Midbrain (tissue), 1 donor: ENCODE measurements at regions not wholly inside any gene's neighbourhood (a gene's known extent, or its start where the extent isn't known, plus 50 kb on each side); places are given as distances from the start of the nearest gene placed in this dataset.
"Not testable (repeated sequence)": the region's sequence is repeated elsewhere in the genome, so short reads cannot be mapped to it uniquely, and the experiment has no call there.

Source experiments
- DNase-seq: peaks from one replicate; lab custom pipeline; 2025; lab: John Stamatoyannopoulos, UW

- DNase-seq, result no peak
Observed at GRCh38 chr3:26763723-26764122, 141.2 kb downstream of the LRRC3B start.

GRCh38 chr3:26766031-26766430, 143.5 kb downstream of the LRRC3B start:
- no peak for DNase-seq

- no peak for DNase-seq
Observed at GRCh38 chr3:26768068-26768651, 145.6 kb downstream of the LRRC3B start.

- DNase-seq, result no peak
Observed at GRCh38 chr3:26799679-26800317, 177.2 kb downstream of the LRRC3B start.

GRCh38 chr3:26807272-26807671, 184.7 kb downstream of the LRRC3B start:
- DNase-seq, result no peak

GRCh38 chr3:26825454-26825853, 202.9 kb downstream of the LRRC3B start:
- DNase-seq, result no peak

- no peak for DNase-seq
Observed at GRCh38 chr3:26827169-26827568, 204.6 kb downstream of the LRRC3B start.

- DNase-seq, result no peak
Observed at GRCh38 chr3:26838026-26838425, 215.5 kb downstream of the LRRC3B start.

- no peak for DNase-seq
Observed at GRCh38 chr3:26839001-26839400, 216.4 kb downstream of the LRRC3B start.

GRCh38 chr3:26840272-26840870, 217.8 kb downstream of the LRRC3B start:
- DNase-seq, result no peak

- no peak for DNase-seq
Observed at GRCh38 chr3:26845194-26845593, 222.6 kb downstream of the LRRC3B start.

- no peak for DNase-seq
Observed at GRCh38 chr3:26847680-26848079, 225.1 kb downstream of the LRRC3B start.

- DNase-seq, result no peak
Observed at GRCh38 chr3:26894443-26894842, 271.9 kb downstream of the LRRC3B start.

- DNase-seq, result no peak
Observed at GRCh38 chr3:26915208-26915607, 292.6 kb downstream of the LRRC3B start.

- no peak for DNase-seq
Observed at GRCh38 chr3:26920646-26921478, 298.3 kb downstream of the LRRC3B start.

- DNase-seq, result no peak
Observed at GRCh38 chr3:26931896-26932295, 309.3 kb downstream of the LRRC3B start.

GRCh38 chr3:26932752-26933151, 310.2 kb downstream of the LRRC3B start:
- no peak for DNase-seq

- DNase-seq, result not testable (repeated sequence)
Observed at GRCh38 chr3:26945480-26945879, 322.9 kb downstream of the LRRC3B start.

GRCh38 chr3:26960382-26960781, 337.8 kb downstream of the LRRC3B start:
- DNase-seq, result no peak

- no peak for DNase-seq
Observed at GRCh38 chr3:26962492-26963360, 340.2 kb downstream of the LRRC3B start.

GRCh38 chr3:26963361-26963743, 340.8 kb downstream of the LRRC3B start:
- peak; percentile 8 for DNase-seq

- DNase-seq, result no peak
Observed at GRCh38 chr3:26964313-26964712, 341.7 kb downstream of the LRRC3B start.
